Body of pancreas (tissue), 4 donors: ENCODE measurements at regions not wholly inside any gene's neighbourhood (a gene's known extent, or its start where the extent isn't known, plus 50 kb on each side); places are given as distances from the start of the nearest gene placed in this dataset.
A peak's percentile ranks its signal among the peaks of the same experiment; 100 is the strongest.

ENCODE experiments used
- ATAC-seq: fragments of 150-250 bp; one replicate; pipeline ENCODE4 v1.9.1; 2016
- DNase-seq, 4 donors: peaks; one replicate each; pipeline ENCODE4 v3.0.0-alpha.2; 2019
- H3K27ac ChIP-seq, 4 donors: fragments of 200-600 bp; sonication (generic); 1 replicate in 3 of 4; 2 replicates in 1 of 4; pipeline versions ENCODE4 v1.5.1 to v1.6.1; 2016 to 2019; ENCODE audit warnings: mild to moderate bottlenecking in 1 of 4, mixed read lengths in 1 of 4, moderate library complexity in 1 of 4
- H3K27me3 ChIP-seq, 2 donors: fragments of 200-600 bp; sonication (generic); one replicate each; pipeline ENCODE4 v1.6.0; 2016; ENCODE audit warnings: mild to moderate bottlenecking in 1 of 2
- H3K36me3 ChIP-seq, 2 donors: fragments of 200-600 bp; sonication (generic); replicated peaks in 1 of 2; 2 replicates each; pipeline ENCODE4 v1.5.1; 2016; ENCODE audit warnings: low read depth in 2 of 2; ENCODE audit not compliant: insufficient read depth in 1 of 2
- H3K4me1 ChIP-seq: fragments of 200-600 bp; sonication (generic); one replicate; pipeline ENCODE4 v1.6.0; 2016
- H3K4me3 ChIP-seq, 2 donors: fragments of 200-600 bp; sonication (generic); 1 replicate in 1 of 2; 2 replicates in 1 of 2; pipeline ENCODE4 v1.5.1; 2016 to 2019
- H3K9me3 ChIP-seq, 3 donors: fragments of 200-600 bp; sonication (generic); 1 replicate in 2 of 3; 2 replicates in 1 of 3; pipeline ENCODE4 v1.5.1; 2016
- CTCF ChIP-seq, 7 experiments: fragments of 450-650 bp in 4 of 7; fragments of 200-600 bp in 3 of 7; sonication (generic) in 3 of 7; IDR thresholded peaks; one replicate each; pipeline ENCODE4 v1.5.1; 2016 to 2019; ENCODE audit warnings: antibody characterized with exemption in 7 of 7
- POLR2A ChIP-seq, 3 donors: fragments of 450-650 bp; IDR thresholded peaks; one replicate each; pipeline ENCODE4 v1.6.1; 2016; ENCODE audit warnings: antibody characterized with exemption in 3 of 3, mild to moderate bottlenecking in 2 of 3
- WGBS, 2 donors: methylation state at CpG; one replicate each; pipeline ENCODE4 v1.1.5; 2017; 5-methylcytosine and 5-hydroxymethylcytosine counted together
- intact Hi-C: fragments of 100-400 bp; cut with DNase I; formaldehyde crosslinking; loops from one replicate; pipeline ENCODE4 v1.15.1; 2023

GRCh38 chr12:98437806-98438595, 77.4 kb upstream of the TMPO start:
- Histone ChIP-seq H3K9me3 (no peaks in the 10 kb centered on the region), H3K27me3 (no peaks in the 10 kb centered on the region), H3K4me3 (no peak overlapping the region), H3K4me1 (peaks cover 27% of the 10 kb centered on the region), H3K27ac (no peak overlapping the region), H3K36me3 (no peaks in the 10 kb centered on the region)
- 73 to 82% methylated on average over 1 of the region's 1 CpG for WGBS, 2 donors
- TF ChIP-seq CTCF (IDR thresholded peaks at IDR 0.05) (no peak), POLR2A (IDR thresholded peaks at IDR 0.05) (no peak)
- ATAC-seq (no peak), DNase-seq (no peak)
- intact Hi-C loops = no loop called here

- intact Hi-C loops = no loop called here
- Histone ChIP-seq H3K27ac (peak overlapping the region in 3 of 4 donors; percentile 80 to 91 (median 91)), H3K27me3 (no peaks in the 10 kb centered on the region)
Observed at GRCh38 chr12:98438656-98439230, 76.6 kb upstream of the TMPO start.

GRCh38 chr12:98439471-98439951, 75.9 kb upstream of the TMPO start:
- Histone ChIP-seq H3K4me1 (peaks cover 27% of the 10 kb centered on the region), H3K9me3 (no peaks in the 10 kb centered on the region), H3K36me3 (no peaks in the 10 kb centered on the region), H3K27ac (peak overlapping the region; percentile 44 to 91 (median 86)), H3K4me3 (no peak overlapping the region), H3K27me3 (no peaks in the 10 kb centered on the region)
- ATAC-seq = peak; percentile 41
- intact Hi-C loops = no loop called here
- WGBS, 2 donors = 38 to 50% methylated on average over 3 of the region's 3 CpGs
- TF ChIP-seq POLR2A (IDR thresholded peaks at IDR 0.05) (peak in 1 of 3 donors; percentile 14), CTCF (IDR thresholded peaks at IDR 0.05) (no peak)
- DNase-seq = peak in 2 of 4 donors; percentile 26 to 44

More at GRCh38 chr12:98438656-98439230, 76.6 kb upstream of the TMPO start:
- H3K36me3 ChIP-seq = no peaks in the 10 kb centered on the region
- no peaks in the 10 kb centered on the region for H3K9me3 ChIP-seq
- H3K4me3 ChIP-seq = no peak overlapping the region
- 36 to 59% methylated on average over 1 of the region's 1 CpG for WGBS, 2 donors
- TF ChIP-seq CTCF (IDR thresholded peaks at IDR 0.05) (no peak), POLR2A (IDR thresholded peaks at IDR 0.05) (no peak)
- DNase-seq = no peak
- ATAC-seq = no peak
- peaks cover 27% of the 10 kb centered on the region for H3K4me1 ChIP-seq

GRCh38 chr12:98439981-98440581, 75.3 kb upstream of the TMPO start:
- peaks cover 27% of the 10 kb centered on the region for H3K4me1 ChIP-seq
- no peak overlapping the region for H3K4me3 ChIP-seq
- H3K9me3 ChIP-seq = no peaks in the 10 kb centered on the region
- TF ChIP-seq POLR2A (IDR thresholded peaks at IDR 0.05) (peak in 2 of 3 donors; percentile 8 to 24), CTCF (IDR thresholded peaks at IDR 0.05) (no peak)
- H3K27ac ChIP-seq = peak overlapping the region; percentile 44 to 91 (median 86)
- no peaks in the 10 kb centered on the region for H3K36me3 ChIP-seq
- intact Hi-C loops = no loop called here
- whole genome bisulfite sequencing, 2 donors = 6 to 22% methylated on average over 4 of the region's 4 CpGs
- DNase-seq = peak; percentile 82 to 95 (median 89)
- no peaks in the 10 kb centered on the region for H3K27me3 ChIP-seq
- ATAC-seq = peak; percentile 100
